ENCODE measurements at regions not wholly inside any gene's neighbourhood (a gene's known extent, or its start where the extent isn't known, plus 50 kb on each side); places are given as distances from the start of the nearest gene placed in this dataset.

- TF ChIP-seq CTCF (IDR thresholded peaks at IDR 0.05) (no peak), ZFX (IDR thresholded peaks at IDR 0.05; ENCODE audit: borderline replicate concordance) (no peak)
Observed at GRCh38 chr10:34008656-34009055, 674.2 kb upstream of the NRP1 start.
